PC-3 (cell line): ENCODE measurements at regions not wholly inside any gene's neighbourhood (a gene's known extent, or its start where the extent isn't known, plus 50 kb on each side); places are given as distances from the start of the nearest gene placed in this dataset.
"Not testable (repeated sequence)": the region's sequence is repeated elsewhere in the genome, so short reads cannot be mapped to it uniquely, and the experiment has no call there.

Experiments used
- ATAC-seq: fragments of 200-7000 bp; cut with Tn5 transposase; 2 replicates; pipeline ENCODE4 v1.9.1; 2020; ENCODE audit warnings: mild to moderate bottlenecking, moderate library complexity
- BruUV-seq: library from RNA; stranded (reverse); fragments of 400-500 nt; replicated peaks from 2 replicates; lab custom pipeline; 2021; lab: Mats Ljungman, UMichigan
- CTCF ChIA-PET: fragments of 300-600 bp; sonication (Branson Sonifier 250); formaldehyde crosslinking; loops from one replicate; lab custom pipeline; 2022; ENCODE audit warnings: antibody characterized with exemption; lab: Charles Lee
- POLR2A ChIA-PET: fragments of 300-600 bp; sonication (Branson Sonifier 250); formaldehyde crosslinking; loops from one replicate; lab custom pipeline; 2022; ENCODE audit warnings: antibody characterized with exemption; ENCODE audit not compliant: unreplicated experiment; lab: Charles Lee
- DNase-seq: peaks from one replicate; pipeline ENCODE4 v3.0.0-alpha.2; 2015
- H2AFZ ChIP-seq: fragments of 300-600 bp; sonication (generic); 2 replicates; pipeline ENCODE4 v1.6.0; 2016; ENCODE audit warnings: antibody characterized with exemption, low read length
- H3F3A ChIP-seq: fragments of 300-600 bp; sonication (generic); one replicate; pipeline ENCODE4 v1.6.0; 2017; ENCODE audit warnings: antibody characterized with exemption, low read length, control low read depth, mild to moderate bottlenecking; ENCODE audit not compliant: unreplicated experiment
- H3K27ac ChIP-seq: fragments of 300-600 bp; sonication (generic); 2 replicates; pipeline ENCODE4 v1.5.1; 2016; ENCODE audit warnings: mild to moderate bottlenecking, low read length
- H3K27me3 ChIP-seq: fragments of 300-600 bp; sonication (generic); 2 replicates; pipeline ENCODE4 v1.6.1; 2016; ENCODE audit warnings: low read length, mixed read lengths
- H3K36me3 ChIP-seq: fragments of 300-600 bp; sonication (generic); 2 replicates; pipeline ENCODE4 v1.6.1; 2016; ENCODE audit warnings: low read depth, mixed run types, low read length, mixed read lengths
- H3K4me1 ChIP-seq: fragments of 300-600 bp; sonication (generic); 2 replicates; pipeline ENCODE4 v1.5.1; 2016; ENCODE audit warnings: low read length; ENCODE audit not compliant: insufficient read depth
- H3K4me2 ChIP-seq: fragments of 300-600 bp; sonication (generic); 2 replicates; pipeline ENCODE4 v1.6.0; 2016; ENCODE audit warnings: low read length
- H3K4me3 ChIP-seq: fragments of 300-600 bp; sonication (generic); 2 replicates; pipeline ENCODE4 v1.5.1; 2016; ENCODE audit warnings: mild to moderate bottlenecking, low read length, mixed read lengths
- H3K79me2 ChIP-seq: fragments of 300-600 bp; sonication (generic); 2 replicates; pipeline ENCODE4 v1.6.1; 2017; ENCODE audit warnings: low read length, mixed read lengths
- H3K9ac ChIP-seq: fragments of 300-600 bp; sonication (generic); 2 replicates; pipeline ENCODE4 v1.6.0; 2016; ENCODE audit warnings: mild to moderate bottlenecking, low read length
- H3K9me2 ChIP-seq: fragments of 300-600 bp; sonication (generic); replicated peaks from 2 replicates; pipeline ENCODE4 v1.6.1; 2016; ENCODE audit warnings: mixed run types, low read length, mixed read lengths
- H3K9me3 ChIP-seq: fragments of 300-600 bp; sonication (generic); 2 replicates; pipeline ENCODE4 v1.6.1; 2016; ENCODE audit warnings: low read length, mixed read lengths
- H4K20me1 ChIP-seq: fragments of 300-600 bp; sonication (generic); 2 replicates; pipeline ENCODE4 v1.6.1; 2016; ENCODE audit warnings: low read length, mixed read lengths
- EZH2 ChIP-seq: fragments of 300-600 bp; sonication (generic); IDR thresholded peaks from one replicate; pipeline ENCODE4 v1.6.1; 2017; ENCODE audit warnings: antibody characterized with exemption, mild to moderate bottlenecking, low read length; ENCODE audit not compliant: unreplicated experiment
- EZH2phosphoT487 ChIP-seq: fragments of 300-600 bp; sonication (generic); IDR thresholded peaks from 2 replicates; pipeline ENCODE4 v1.6.1; 2018; ENCODE audit warnings: mild to moderate bottlenecking, antibody characterized with exemption, low read length, borderline replicate concordance
- intact Hi-C: fragments of 100-400 bp; cut with micrococcal nuclease; formaldehyde crosslinking; loops from 2 replicates; pipeline ENCODE4 v1.9.0; 2023
- TF ChIP-seq, protein P1 (sequence below): fragments of 300-600 bp; sonication (generic); conservative IDR thresholded peaks from 2 replicates; pipeline ENCODE4 v1.5.1; 2017; ENCODE audit warnings: antibody characterized with exemption, low read depth, mild to moderate bottlenecking, low read length

DNA sequence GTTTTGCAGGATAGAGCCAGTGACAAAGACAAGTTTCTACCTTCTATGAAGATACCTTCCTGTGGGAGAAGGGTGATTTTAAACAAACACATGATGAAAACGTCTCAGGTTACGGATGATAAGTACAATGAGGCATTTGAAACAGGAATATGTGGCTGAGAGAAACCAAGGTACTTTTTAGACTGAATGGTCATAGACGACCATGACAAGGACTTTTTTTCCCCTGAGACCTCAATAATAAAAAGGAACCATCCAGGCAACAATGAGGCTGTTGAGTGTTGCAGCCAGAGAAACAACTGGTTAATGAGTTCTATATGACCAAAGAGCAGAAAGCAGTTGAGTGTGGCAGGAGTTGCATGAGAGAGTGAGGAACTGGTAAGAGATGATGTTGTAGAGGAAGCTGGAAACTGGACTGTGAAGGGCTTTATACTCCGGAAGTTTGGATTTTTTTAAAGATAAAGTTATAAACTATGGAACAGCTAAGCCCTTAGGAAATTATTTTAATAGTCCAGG is 306.1 kb upstream of the CYRIA start:
- no peak overlapping the region for H3K27ac ChIP-seq
- ChIA-PET CTCF (no interaction called here), POLR2A (no interaction called here)
- no peaks in the 10 kb centered on the region for H3K36me3 ChIP-seq
- intact Hi-C loops = no loop called here
- no TSS peak for BruUV-seq
- H3K27me3 ChIP-seq = no peaks in the 10 kb centered on the region
- TF ChIP-seq, protein P1, sequence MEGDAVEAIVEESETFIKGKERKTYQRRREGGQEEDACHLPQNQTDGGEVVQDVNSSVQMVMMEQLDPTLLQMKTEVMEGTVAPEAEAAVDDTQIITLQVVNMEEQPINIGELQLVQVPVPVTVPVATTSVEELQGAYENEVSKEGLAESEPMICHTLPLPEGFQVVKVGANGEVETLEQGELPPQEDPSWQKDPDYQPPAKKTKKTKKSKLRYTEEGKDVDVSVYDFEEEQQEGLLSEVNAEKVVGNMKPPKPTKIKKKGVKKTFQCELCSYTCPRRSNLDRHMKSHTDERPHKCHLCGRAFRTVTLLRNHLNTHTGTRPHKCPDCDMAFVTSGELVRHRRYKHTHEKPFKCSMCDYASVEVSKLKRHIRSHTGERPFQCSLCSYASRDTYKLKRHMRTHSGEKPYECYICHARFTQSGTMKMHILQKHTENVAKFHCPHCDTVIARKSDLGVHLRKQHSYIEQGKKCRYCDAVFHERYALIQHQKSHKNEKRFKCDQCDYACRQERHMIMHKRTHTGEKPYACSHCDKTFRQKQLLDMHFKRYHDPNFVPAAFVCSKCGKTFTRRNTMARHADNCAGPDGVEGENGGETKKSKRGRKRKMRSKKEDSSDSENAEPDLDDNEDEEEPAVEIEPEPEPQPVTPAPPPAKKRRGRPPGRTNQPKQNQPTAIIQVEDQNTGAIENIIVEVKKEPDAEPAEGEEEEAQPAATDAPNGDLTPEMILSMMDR = no peak
- TF ChIP-seq EZH2phosphoT487 (no peak), EZH2 (no peak)
- no peaks in the 10 kb centered on the region for H3K9me2 ChIP-seq
- no peaks in the 10 kb centered on the region for H3K4me1 ChIP-seq
- no peak overlapping the region for H3K4me2 ChIP-seq
- H4K20me1 ChIP-seq = no peaks in the 10 kb centered on the region
- no peaks in the 10 kb centered on the region for H3K79me2 ChIP-seq
- H3F3A ChIP-seq = no peaks in the 10 kb centered on the region
- DNase-seq = no peak
- no peak overlapping the region for H2AFZ ChIP-seq
- no peak for ATAC-seq
- H3K9ac ChIP-seq = no peak overlapping the region
- no peak overlapping the region for H3K4me3 ChIP-seq
- H3K9me3 ChIP-seq = 0 out of 2 replicates have a peak, but pooled peaks cover 7% of the 10 kb centered on the region

DNA sequence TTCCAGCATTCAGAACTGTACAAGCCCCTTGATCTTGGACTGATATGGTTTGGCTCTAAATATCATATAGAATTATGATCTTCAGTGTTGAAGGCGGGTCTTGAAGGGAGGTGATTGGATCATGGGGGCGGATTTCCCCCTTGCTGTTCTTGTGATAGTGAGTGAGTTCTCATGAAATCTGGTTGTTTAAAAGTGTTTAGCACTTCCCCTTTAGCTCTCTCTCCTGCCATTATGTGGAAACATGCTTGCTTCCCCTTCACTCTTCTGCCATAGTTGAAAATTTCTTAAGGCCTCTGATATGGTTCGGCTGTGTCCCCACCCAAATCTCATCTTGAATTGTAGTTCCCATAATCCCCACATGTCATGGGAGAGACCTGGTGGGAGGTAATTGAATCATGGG is 305.3 kb upstream of the CYRIA start:
- H3K27ac ChIP-seq, POLR2A ChIA-PET, H3K4me1 ChIP-seq, intact Hi-C loops, DNase-seq, ATAC-seq, H3K27me3 ChIP-seq, H3K9ac ChIP-seq, H3K4me2 ChIP-seq, H2AFZ ChIP-seq, H4K20me1 ChIP-seq, H3F3A ChIP-seq, CTCF ChIA-PET, H3K9me2 ChIP-seq, BruUV-seq, H3K79me2 ChIP-seq, H3K36me3 ChIP-seq, H3K4me3 ChIP-seq: not testable (repeated sequence)
- peaks cover 11% of the 10 kb centered on the region; the same call in 1 of the 2 replicates for H3K9me3 ChIP-seq

DNA sequence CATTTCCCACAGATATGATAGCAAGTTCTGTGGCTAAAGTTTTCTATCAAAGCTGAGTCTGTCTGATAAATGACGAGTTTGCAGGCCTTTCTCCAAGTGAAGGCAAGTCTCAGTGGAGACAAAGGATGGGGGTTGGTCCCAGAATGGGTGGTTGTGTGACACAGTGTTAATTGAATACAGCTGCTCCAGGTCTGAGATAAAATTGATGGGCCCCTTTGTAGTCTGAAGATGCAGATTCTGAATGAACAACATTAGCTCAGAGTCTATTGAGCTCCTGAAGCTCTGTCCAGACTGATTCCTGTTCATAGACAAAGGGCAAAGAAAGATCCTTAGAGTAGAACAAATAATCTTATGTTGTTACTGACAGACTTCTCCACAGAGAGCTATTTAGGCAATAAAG is 296.9 kb upstream of the CYRIA start:
- no peak for TF ChIP-seq EZH2
- TF ChIP-seq EZH2phosphoT487 = no peak
- TF ChIP-seq, protein P1 = no peak
- ChIA-PET CTCF (no interaction called here), POLR2A (no interaction called here)
- Histone ChIP-seq H4K20me1 (no peaks in the 10 kb centered on the region), H3K9ac (no peak overlapping the region), H2AFZ (no peak overlapping the region), H3K4me3 (no peak overlapping the region), H3K9me2 (no peaks in the 10 kb centered on the region), H3F3A (no peaks in the 10 kb centered on the region), H3K4me1 (no peaks in the 10 kb centered on the region), H3K36me3 (no peaks in the 10 kb centered on the region), H3K27ac (no peak overlapping the region), H3K27me3 (no peaks in the 10 kb centered on the region), H3K9me3 (peaks cover 9% of the 10 kb centered on the region), H3K79me2 (no peaks in the 10 kb centered on the region), H3K4me2 (no peak overlapping the region)
- DNase-seq (no peak), ATAC-seq (no peak)
- no TSS peak for BruUV-seq
- intact Hi-C loops = no loop called here
